ENCODE measurements at regions not wholly inside any gene's neighbourhood (a gene's known extent, or its start where the extent isn't known, plus 50 kb on each side); places are given as distances from the start of the nearest gene placed in this dataset.
"Not testable (repeated sequence)": the region's sequence is repeated elsewhere in the genome, so short reads cannot be mapped to it uniquely, and the experiment has no call there.

- no peak overlapping the region for H3K27ac Mint-ChIP-seq
- H3K9me3 Mint-ChIP-seq = no peaks in the 10 kb centered on the region
- no peak for DNase-seq (ENCODE audit: low spot score)
- H3K27me3 Mint-ChIP-seq (ENCODE audit: low read depth) = no peaks in the 10 kb centered on the region
- no peaks in the 10 kb centered on the region for H3K4me1 Mint-ChIP-seq (ENCODE audit: low read depth)
- H3K4me3 Mint-ChIP-seq = no peak overlapping the region
- H3K36me3 Mint-ChIP-seq (ENCODE audit: low read depth) = no peaks in the 10 kb centered on the region
Observed at GRCh38 chr18:22691946-22692710, 241.0 kb upstream of the RBBP8 start.

DNA sequence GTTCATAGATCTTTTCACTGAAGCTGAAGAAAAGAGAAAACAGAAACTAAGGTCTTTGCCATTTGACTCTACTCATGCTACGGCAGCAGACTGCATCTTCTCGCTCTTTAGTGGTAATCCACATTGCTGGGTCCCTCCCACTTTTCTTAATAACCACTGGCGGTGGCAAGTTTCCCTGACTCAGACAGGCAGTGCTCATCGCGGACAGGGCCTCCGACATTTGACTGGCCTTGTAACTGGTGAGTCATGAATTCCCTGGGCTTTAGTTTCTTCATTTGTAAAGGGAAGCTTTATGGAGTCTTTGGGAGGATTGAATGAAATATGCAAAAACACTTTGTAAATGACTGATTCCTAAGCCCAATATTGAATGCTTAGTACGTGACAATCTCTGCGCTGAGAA lies 238.2 kb upstream of the RBBP8 start:
- no peaks in the 10 kb centered on the region for H3K9me3 Mint-ChIP-seq
- H3K4me1 Mint-ChIP-seq (ENCODE audit: low read depth) = no peaks in the 10 kb centered on the region
- H3K4me3 Mint-ChIP-seq = no peak overlapping the region
- H3K27me3 Mint-ChIP-seq (ENCODE audit: low read depth) = no peaks in the 10 kb centered on the region
- H3K27ac Mint-ChIP-seq = no peak overlapping the region
- no peak for DNase-seq (ENCODE audit: low spot score)
- H3K36me3 Mint-ChIP-seq (ENCODE audit: low read depth) = no peaks in the 10 kb centered on the region

GRCh38 chr18:22695674-22696073 lies 237.5 kb upstream of the RBBP8 start:
- no peaks in the 10 kb centered on the region for H3K27me3 Mint-ChIP-seq (ENCODE audit: low read depth)
- no peaks in the 10 kb centered on the region for H3K4me1 Mint-ChIP-seq (ENCODE audit: low read depth)
- H3K36me3 Mint-ChIP-seq (ENCODE audit: low read depth) = no peaks in the 10 kb centered on the region
- DNase-seq (ENCODE audit: low spot score) = no peak
- H3K4me3 Mint-ChIP-seq = no peak overlapping the region
- H3K27ac Mint-ChIP-seq = no peak overlapping the region
- H3K9me3 Mint-ChIP-seq = no peaks in the 10 kb centered on the region

DNA sequence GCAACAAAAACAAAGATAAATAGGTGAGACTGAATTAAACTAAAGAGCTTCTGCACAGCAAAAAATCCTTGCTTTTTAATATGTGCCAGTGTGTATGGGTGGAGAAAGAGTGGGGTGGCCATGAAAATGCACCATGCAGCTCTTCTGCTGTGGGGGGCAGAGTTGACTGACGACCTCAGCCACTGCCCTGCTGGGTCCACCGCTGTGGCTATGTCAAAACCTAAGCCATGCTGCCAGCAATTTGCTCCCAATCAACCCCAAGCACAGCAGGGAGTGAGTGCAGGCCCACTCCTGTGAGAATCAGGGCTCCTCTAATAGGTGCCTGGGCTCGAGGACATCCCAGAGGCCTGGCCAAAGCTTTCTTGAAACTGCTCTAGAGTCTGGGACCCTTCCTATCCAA lies 235.6 kb upstream of the RBBP8 start:
- H3K27ac Mint-ChIP-seq = no peak overlapping the region
- H3K4me3 Mint-ChIP-seq = no peak overlapping the region
- DNase-seq (ENCODE audit: low spot score) = no peak
- H3K27me3 Mint-ChIP-seq (ENCODE audit: low read depth) = no peaks in the 10 kb centered on the region
- no peaks in the 10 kb centered on the region for H3K4me1 Mint-ChIP-seq (ENCODE audit: low read depth)
- no peaks in the 10 kb centered on the region for H3K36me3 Mint-ChIP-seq (ENCODE audit: low read depth)
- H3K9me3 Mint-ChIP-seq = no peaks in the 10 kb centered on the region

DNA sequence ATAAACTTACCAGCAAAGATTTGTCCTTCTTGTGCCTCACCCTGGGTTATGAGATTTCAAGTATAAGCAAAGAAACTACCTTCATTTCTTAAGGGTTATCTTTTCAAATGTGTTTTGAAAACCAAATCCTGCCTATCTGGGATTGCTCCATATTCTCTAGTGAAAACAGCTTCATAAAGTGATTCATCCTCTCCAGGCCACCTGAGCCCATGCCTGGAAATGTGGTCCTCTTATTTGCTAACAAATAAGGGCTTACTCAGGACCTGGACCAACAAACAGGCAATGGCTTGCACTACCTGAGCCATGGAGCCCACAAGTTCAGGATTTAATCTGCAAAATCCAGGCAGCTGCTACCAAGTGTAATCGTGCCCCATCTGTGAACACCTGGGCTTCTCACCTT lies 234.4 kb upstream of the RBBP8 start:
- no peak overlapping the region for H3K27ac Mint-ChIP-seq
- no peak for DNase-seq (ENCODE audit: low spot score)
- no peaks in the 10 kb centered on the region for H3K27me3 Mint-ChIP-seq (ENCODE audit: low read depth)
- no peaks in the 10 kb centered on the region for H3K9me3 Mint-ChIP-seq
- no peak overlapping the region for H3K4me3 Mint-ChIP-seq
- H3K4me1 Mint-ChIP-seq (ENCODE audit: low read depth) = no peaks in the 10 kb centered on the region
- no peaks in the 10 kb centered on the region for H3K36me3 Mint-ChIP-seq (ENCODE audit: low read depth)

- no peak for DNase-seq (ENCODE audit: low spot score)
- H3K27ac Mint-ChIP-seq = no peak overlapping the region
- H3K4me1 Mint-ChIP-seq (ENCODE audit: low read depth) = no peaks in the 10 kb centered on the region
- H3K36me3 Mint-ChIP-seq (ENCODE audit: low read depth) = no peaks in the 10 kb centered on the region
- H3K27me3 Mint-ChIP-seq (ENCODE audit: low read depth) = no peaks in the 10 kb centered on the region
- H3K9me3 Mint-ChIP-seq = no peaks in the 10 kb centered on the region
- no peak overlapping the region for H3K4me3 Mint-ChIP-seq
Observed at GRCh38 chr18:22699629-22700028, 233.5 kb upstream of the RBBP8 start.

GRCh38 chr18:22700920-22701319 lies 232.2 kb upstream of the RBBP8 start:
- Mint-ChIP-seq H3K27me3 (ENCODE audit: low read depth) (no peaks in the 10 kb centered on the region), H3K4me1 (ENCODE audit: low read depth) (no peaks in the 10 kb centered on the region), H3K27ac (no peak overlapping the region), H3K9me3 (no peaks in the 10 kb centered on the region), H3K36me3 (ENCODE audit: low read depth) (no peaks in the 10 kb centered on the region), H3K4me3 (no peak overlapping the region)
- no peak for DNase-seq (ENCODE audit: low spot score)

GRCh38 chr18:22701326-22701725 lies 231.8 kb upstream of the RBBP8 start:
- Mint-ChIP-seq H3K4me3 (no peak overlapping the region), H3K27me3 (ENCODE audit: low read depth) (no peaks in the 10 kb centered on the region), H3K36me3 (ENCODE audit: low read depth) (no peaks in the 10 kb centered on the region), H3K27ac (no peak overlapping the region), H3K4me1 (ENCODE audit: low read depth) (no peaks in the 10 kb centered on the region), H3K9me3 (no peaks in the 10 kb centered on the region)
- no peak for DNase-seq (ENCODE audit: low spot score)

DNA sequence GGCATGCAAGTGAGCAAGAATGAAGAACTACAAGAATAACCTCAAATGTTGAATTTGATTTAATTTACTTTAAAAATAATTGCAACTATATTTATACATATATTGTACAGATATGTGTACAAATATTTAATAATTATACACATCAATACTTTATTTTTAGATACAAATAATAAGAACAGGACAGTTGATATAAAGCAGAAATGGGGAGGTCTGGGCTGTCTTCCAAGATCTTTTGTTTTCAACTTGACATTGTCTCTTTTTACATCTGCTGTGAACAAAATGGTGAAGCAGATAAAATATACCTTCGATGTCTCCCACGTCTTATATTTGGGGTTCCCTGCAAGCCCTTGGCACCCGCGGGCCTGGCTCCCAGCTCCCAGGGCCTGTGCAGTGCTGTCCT lies 231.3 kb upstream of the RBBP8 start:
- Mint-ChIP-seq H3K27ac (no peak overlapping the region), H3K4me3 (no peak overlapping the region), H3K9me3 (no peaks in the 10 kb centered on the region), H3K27me3 (ENCODE audit: low read depth) (no peaks in the 10 kb centered on the region), H3K36me3 (ENCODE audit: low read depth) (no peaks in the 10 kb centered on the region), H3K4me1 (ENCODE audit: low read depth) (no peaks in the 10 kb centered on the region)
- no peak for DNase-seq (ENCODE audit: low spot score)

- Mint-ChIP-seq H3K36me3 (ENCODE audit: low read depth) (no peaks in the 10 kb centered on the region), H3K27me3 (ENCODE audit: low read depth) (no peaks in the 10 kb centered on the region), H3K9me3 (no peaks in the 10 kb centered on the region), H3K4me1 (ENCODE audit: low read depth) (no peaks in the 10 kb centered on the region), H3K27ac (no peak overlapping the region), H3K4me3 (no peak overlapping the region)
- DNase-seq (ENCODE audit: low spot score) = no peak
Observed at GRCh38 chr18:22702806-22703205, 230.3 kb upstream of the RBBP8 start.

- H3K4me3 Mint-ChIP-seq = no peak overlapping the region
- no peak overlapping the region for H3K27ac Mint-ChIP-seq
- no peaks in the 10 kb centered on the region for H3K36me3 Mint-ChIP-seq (ENCODE audit: low read depth)
- no peaks in the 10 kb centered on the region for H3K4me1 Mint-ChIP-seq (ENCODE audit: low read depth)
- no peaks in the 10 kb centered on the region for H3K9me3 Mint-ChIP-seq
- no peak for DNase-seq (ENCODE audit: low spot score)
- no peaks in the 10 kb centered on the region for H3K27me3 Mint-ChIP-seq (ENCODE audit: low read depth)
Observed at GRCh38 chr18:22703883-22704585, 229.1 kb upstream of the RBBP8 start.

- H3K9me3 Mint-ChIP-seq = no peaks in the 10 kb centered on the region
- no peak overlapping the region for H3K27ac Mint-ChIP-seq
- H3K36me3 Mint-ChIP-seq (ENCODE audit: low read depth) = no peaks in the 10 kb centered on the region
- no peak for DNase-seq (ENCODE audit: low spot score)
- no peak overlapping the region for H3K4me3 Mint-ChIP-seq
- no peaks in the 10 kb centered on the region for H3K4me1 Mint-ChIP-seq (ENCODE audit: low read depth)
- no peaks in the 10 kb centered on the region for H3K27me3 Mint-ChIP-seq (ENCODE audit: low read depth)
Observed at GRCh38 chr18:22704586-22704918, 228.6 kb upstream of the RBBP8 start.

- H3K27ac Mint-ChIP-seq = no peak overlapping the region
- H3K36me3 Mint-ChIP-seq (ENCODE audit: low read depth) = no peaks in the 10 kb centered on the region
- no peak overlapping the region for H3K4me3 Mint-ChIP-seq
- DNase-seq (ENCODE audit: low spot score) = no peak
- H3K4me1 Mint-ChIP-seq (ENCODE audit: low read depth) = no peaks in the 10 kb centered on the region
- no peaks in the 10 kb centered on the region for H3K9me3 Mint-ChIP-seq
- no peaks in the 10 kb centered on the region for H3K27me3 Mint-ChIP-seq (ENCODE audit: low read depth)
Observed at GRCh38 chr18:22705328-22705727, 227.8 kb upstream of the RBBP8 start.

DNA sequence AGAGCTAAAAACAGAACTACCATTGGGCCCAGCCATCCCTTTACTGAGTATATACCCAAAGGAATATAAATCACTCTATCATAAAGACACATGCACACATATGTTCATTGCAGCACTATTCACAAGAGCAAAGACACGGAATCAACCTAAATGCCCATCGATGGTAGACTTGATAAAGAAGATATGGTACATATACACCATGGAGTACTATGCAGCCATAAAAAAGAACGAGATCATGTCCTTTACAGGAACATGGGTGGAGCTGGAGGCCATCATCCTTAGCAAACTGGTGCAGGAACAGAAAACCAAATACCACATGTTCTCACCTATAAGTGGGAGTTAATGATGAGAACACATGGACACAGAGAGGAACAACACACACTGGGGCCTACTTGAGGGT lies 227.1 kb upstream of the RBBP8 start:
- DNase-seq (ENCODE audit: low spot score); H3K27ac Mint-ChIP-seq; H3K4me3 Mint-ChIP-seq; H3K36me3 Mint-ChIP-seq (ENCODE audit: low read depth); H3K9me3 Mint-ChIP-seq; H3K27me3 Mint-ChIP-seq (ENCODE audit: low read depth); H3K4me1 Mint-ChIP-seq (ENCODE audit: low read depth): not testable (repeated sequence)
